K562 (cell line): ENCODE measurements at regions not wholly inside any gene's neighbourhood (a gene's known extent, or its start where the extent isn't known, plus 50 kb on each side); places are given as distances from the start of the nearest gene placed in this dataset.

ENCODE experiments used
- ATAC-seq: fragments of 200-7000 bp; cut with Tn5 transposase; 3 replicates; pipeline ENCODE4 v1.9.1; 2020; ENCODE audit warnings: moderate library complexity
- BruUV-seq: library from RNA; stranded (reverse); fragments of 400-500 nt; replicated peaks from 2 replicates; lab custom pipeline; 2021; lab: Mats Ljungman, UMichigan
- CTCF ChIA-PET: fragments of 300-600 bp; formaldehyde crosslinking; extraction: SDS; loops from one replicate; lab custom pipeline; 2021; ENCODE audit warnings: low intra/inter-chr PET ratio; lab: Yijun Ruan, JAX
- POLR2A ChIA-PET: fragments of 300-600, 350-650 bp; sonication (Branson Sonifier 250); formaldehyde crosslinking; extraction: SDS; loops from one replicate; lab custom pipeline; 2021; ENCODE audit warnings: antibody characterized with exemption, inconsistent platforms; lab: Yijun Ruan, JAX
- DNase-seq, 4 experiments: peaks; one replicate each; pipeline versions ENCODE4 v3.0.0 to v3.0.0-alpha.2; 2011 to 2018; ENCODE audit warnings: low spot score in 3 of 4, mixed read lengths in 3 of 4; ENCODE audit errors: extremely low read depth in 1 of 4
- FAIRE-seq: peaks from 2 replicates; lab custom pipeline; 2011; peaks lifted over from hg19 to GRCh38; lab: Jason Lieb, UNC
- H2AFZ ChIP-seq: 2 replicates; pipeline ENCODE4 v1.6.0; 2011; ENCODE audit warnings: low read depth, low read length, control low read depth, inconsistent platforms
- H3K27ac ChIP-seq: fragments of 200-600 bp; 3 replicates; pipeline ENCODE4 v1.8.0; 2011; ENCODE audit warnings: low read depth, mild to moderate bottlenecking, control low read depth, inconsistent platforms, low read length, moderate library complexity, mixed read lengths; ENCODE audit errors: extremely low read depth
- H3K27me3 ChIP-seq, 2 experiments: fragments of 300-600 bp in 1 of 2; 2 replicates in 1 of 2; 3 replicates in 1 of 2; pipeline versions ENCODE4 v1.6.0 to v1.8.0; 2011; ENCODE audit warnings: inconsistent platforms in 2 of 2, low read length in 2 of 2, mild to moderate bottlenecking in 1 of 2, mixed read lengths in 1 of 2, moderate library complexity in 1 of 2; ENCODE audit not compliant: control insufficient read depth in 2 of 2, insufficient read depth in 2 of 2
- H3K36me3 ChIP-seq: fragments of 300-600 bp; 3 replicates; pipeline ENCODE4 v1.8.0; 2011; ENCODE audit warnings: mild to moderate bottlenecking, low read length, inconsistent platforms; ENCODE audit not compliant: control insufficient read depth, insufficient read depth
- H3K4me1 ChIP-seq, 2 experiments: fragments of 200-600 bp in 1 of 2; replicated peaks in 1 of 2; 2 replicates in 1 of 2; 3 replicates in 1 of 2; pipeline versions ENCODE4 v1.5.1 to v1.8.0; 2011; ENCODE audit warnings: inconsistent platforms in 2 of 2, low read length in 2 of 2, mild to moderate bottlenecking in 1 of 2, mixed read lengths in 1 of 2, moderate library complexity in 1 of 2; ENCODE audit not compliant: control insufficient read depth in 2 of 2, insufficient read depth in 2 of 2
- H3K4me2 ChIP-seq: 2 replicates; pipeline ENCODE4 v1.6.1; 2011; ENCODE audit warnings: low read length, control low read depth, inconsistent platforms, mixed read lengths; ENCODE audit not compliant: insufficient read depth
- H3K4me3 ChIP-seq: fragments of 200-600 bp; sonication (generic), shearing (Covaris generic); 2 replicates; pipeline ENCODE4 v1.5.1; 2016; ENCODE audit warnings: control low read depth, inconsistent platforms
- H3K79me2 ChIP-seq: fragments of 200-600 bp; 3 replicates; pipeline ENCODE4 v1.8.0; 2011; ENCODE audit warnings: low read length, inconsistent platforms; ENCODE audit not compliant: control insufficient read depth, insufficient read depth
- H3K9ac ChIP-seq, 2 experiments: 2 replicates each; pipeline versions ENCODE4 v1.6.0 to v1.6.1; 2011; ENCODE audit warnings: low read depth in 2 of 2, low read length in 2 of 2, control low read depth in 1 of 2, inconsistent platforms in 1 of 2, mild to moderate bottlenecking in 1 of 2, mixed read lengths in 1 of 2; ENCODE audit not compliant: insufficient read depth in 1 of 2
- H3K9me1 ChIP-seq: one replicate; pipeline ENCODE4 v1.6.0; 2011; ENCODE audit warnings: inconsistent platforms, mild to moderate bottlenecking, low read length, moderate library complexity; ENCODE audit not compliant: control insufficient read depth, insufficient read depth
- H3K9me3 ChIP-seq: replicated peaks from 2 replicates; pipeline ENCODE4 v1.5.1; 2011; ENCODE audit warnings: low read depth, low read length, inconsistent platforms; ENCODE audit not compliant: control insufficient read depth, insufficient read depth
- H4K20me1 ChIP-seq: replicated peaks from 2 replicates; pipeline ENCODE4 v1.6.1; 2011; ENCODE audit warnings: low read length, inconsistent platforms, mixed read lengths; ENCODE audit not compliant: control insufficient read depth, insufficient read depth
- JUNB ChIP-seq: fragments of 450-650 bp; formaldehyde crosslinking; conservative IDR thresholded peaks from 2 replicates; pipeline ENCODE4 v1.4.0; 2020; ENCODE audit warnings: mild to moderate bottlenecking
- whole genome bisulfite sequencing: fragments of 100-300 bp; shearing (Covaris generic); methylation state at CpG from one replicate; pipeline ENCODE4 v1.1.6; 2016; ENCODE audit warnings: low coverage, mixed read lengths; ENCODE audit not compliant: insufficient coverage; ENCODE audit errors: missing lambda C conversion rate; 5-methylcytosine and 5-hydroxymethylcytosine counted together
- in situ Hi-C: fragments of 300-500 bp; cut with MboI; formaldehyde crosslinking; loops from 4 replicates; pipeline ENCODE4 v1.15.0; 2018; ENCODE audit warnings: inconsistent platforms, mixed read lengths
- intact Hi-C: fragments of 100-400 bp; cut with micrococcal nuclease; formaldehyde crosslinking; loops from 2 replicates; pipeline ENCODE4 v1.14.2; 2022
- TF ChIP-seq, protein P1 (sequence below): fragments of 200-800 bp; sonication (Bioruptor generic); IDR thresholded peaks from 2 replicates; pipeline ENCODE4 v1.6.1; 2017; ENCODE audit warnings: missing genetic modification characterization, missing compliant biosample characterization
- TF ChIP-seq, protein P2 (sequence below): fragments of 450-650 bp; formaldehyde crosslinking; IDR thresholded peaks from 2 replicates; pipeline ENCODE4 v1.4.0; 2020; ENCODE audit warnings: mild to moderate bottlenecking, mixed read lengths

DNA sequence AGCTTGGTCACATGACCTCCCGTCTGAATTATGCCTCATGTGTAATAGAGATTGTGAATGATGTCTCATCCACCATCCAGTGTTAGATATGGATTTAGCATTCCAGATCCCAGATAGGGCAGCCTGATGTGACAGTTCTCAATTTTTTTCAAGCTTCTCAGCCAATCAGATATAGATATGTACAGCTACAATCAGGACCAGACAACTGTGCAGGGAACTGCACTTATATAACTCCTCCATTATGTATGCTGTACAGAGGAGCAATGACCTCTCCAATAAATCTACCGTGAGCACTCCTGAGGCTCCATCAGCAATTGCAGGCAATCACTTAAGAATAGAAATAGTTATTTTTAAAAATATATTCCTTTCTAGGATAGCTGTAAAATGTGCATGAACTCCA is 722.8 kb upstream of the SOX9 start:
- Histone ChIP-seq H3K4me2 (no peak overlapping the region), H3K27me3 (no peaks in the 10 kb centered on the region), H3K27ac (no peak overlapping the region), H3K4me1 (no peaks in the 10 kb centered on the region), H3K9me1 (no peaks in the 10 kb centered on the region), H4K20me1 (no peaks in the 10 kb centered on the region), H3K36me3 (no peaks in the 10 kb centered on the region), H3K9ac (no peak overlapping the region), H3K4me3 (no peak overlapping the region), H2AFZ (no peak overlapping the region), H3K9me3 (no peaks in the 10 kb centered on the region), H3K79me2 (no peaks in the 10 kb centered on the region)
- TF ChIP-seq, protein P1, sequence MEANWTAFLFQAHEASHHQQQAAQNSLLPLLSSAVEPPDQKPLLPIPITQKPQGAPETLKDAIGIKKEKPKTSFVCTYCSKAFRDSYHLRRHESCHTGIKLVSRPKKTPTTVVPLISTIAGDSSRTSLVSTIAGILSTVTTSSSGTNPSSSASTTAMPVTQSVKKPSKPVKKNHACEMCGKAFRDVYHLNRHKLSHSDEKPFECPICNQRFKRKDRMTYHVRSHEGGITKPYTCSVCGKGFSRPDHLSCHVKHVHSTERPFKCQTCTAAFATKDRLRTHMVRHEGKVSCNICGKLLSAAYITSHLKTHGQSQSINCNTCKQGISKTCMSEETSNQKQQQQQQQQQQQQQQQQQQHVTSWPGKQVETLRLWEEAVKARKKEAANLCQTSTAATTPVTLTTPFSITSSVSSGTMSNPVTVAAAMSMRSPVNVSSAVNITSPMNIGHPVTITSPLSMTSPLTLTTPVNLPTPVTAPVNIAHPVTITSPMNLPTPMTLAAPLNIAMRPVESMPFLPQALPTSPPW (CRISPR knock-in tag): no peak
- TF ChIP-seq, protein P2, sequence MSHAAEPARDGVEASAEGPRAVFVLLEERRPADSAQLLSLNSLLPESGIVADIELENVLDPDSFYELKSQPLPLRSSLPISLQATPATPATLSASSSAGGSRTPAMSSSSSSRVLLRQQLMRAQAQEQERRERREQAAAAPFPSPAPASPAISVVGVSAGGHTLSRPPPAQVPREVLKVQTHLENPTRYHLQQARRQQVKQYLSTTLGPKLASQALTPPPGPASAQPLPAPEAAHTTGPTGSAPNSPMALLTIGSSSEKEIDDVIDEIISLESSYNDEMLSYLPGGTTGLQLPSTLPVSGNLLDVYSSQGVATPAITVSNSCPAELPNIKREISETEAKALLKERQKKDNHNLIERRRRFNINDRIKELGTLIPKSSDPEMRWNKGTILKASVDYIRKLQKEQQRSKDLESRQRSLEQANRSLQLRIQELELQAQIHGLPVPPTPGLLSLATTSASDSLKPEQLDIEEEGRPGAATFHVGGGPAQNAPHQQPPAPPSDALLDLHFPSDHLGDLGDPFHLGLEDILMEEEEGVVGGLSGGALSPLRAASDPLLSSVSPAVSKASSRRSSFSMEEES (CRISPR knock-in tag): peak; percentile 35; the same call in 1 of the 2 replicates
- TF ChIP-seq JUNB (CRISPR knock-in tag): no peak
- BruUV-seq: no TSS peak
- ATAC-seq (no peak), DNase-seq (no peak), FAIRE-seq (no peak)
- WGBS: 0% methylated on average over 2 of the region's 2 CpGs
- intact Hi-C loops: no loop called here
- ChIA-PET POLR2A (no interaction called here), CTCF (no interaction called here)
- in situ Hi-C loops: no loop called here
